Neuronal stem cell (in vitro differentiated cells): ENCODE measurements at regions not wholly inside any gene's neighbourhood (a gene's known extent, or its start where the extent isn't known, plus 50 kb on each side); places are given as distances from the start of the nearest gene placed in this dataset.
"Not testable (repeated sequence)": the region's sequence is repeated elsewhere in the genome, so short reads cannot be mapped to it uniquely, and the experiment has no call there.

Source experiments
- DNase-seq: peaks from one replicate; pipeline ENCODE4 v3.0.0-alpha.2; 2013; ENCODE audit warnings: low spot score
- H2AFZ ChIP-seq: one replicate; pipeline ENCODE4 v1.6.1; 2013; ENCODE audit warnings: mild to moderate bottlenecking, low read length, inconsistent platforms
- H2AK5ac ChIP-seq: 2 replicates; pipeline ENCODE4 v1.6.1; 2013; ENCODE audit warnings: low read depth, mild to moderate bottlenecking, inconsistent platforms, low read length, moderate library complexity, mixed read lengths
- H2BK120ac ChIP-seq: 2 replicates; pipeline ENCODE4 v1.6.1; 2013; ENCODE audit warnings: low read depth, mild to moderate bottlenecking, inconsistent platforms, low read length, moderate library complexity, mixed read lengths
- H2BK12ac ChIP-seq: one replicate; pipeline ENCODE4 v1.6.1; 2013; ENCODE audit warnings: low read length, inconsistent platforms
- H2BK15ac ChIP-seq: 2 replicates; pipeline ENCODE4 v1.6.1; 2013; ENCODE audit warnings: mild to moderate bottlenecking, low read length, inconsistent platforms, mixed read lengths
- H2BK5ac ChIP-seq: one replicate; pipeline ENCODE4 v1.6.1; 2013; ENCODE audit warnings: inconsistent platforms, mild to moderate bottlenecking, low read length, moderate library complexity
- H3K14ac ChIP-seq: one replicate; pipeline ENCODE4 v1.6.1; 2013; ENCODE audit warnings: low read length, inconsistent platforms
- H3K18ac ChIP-seq: 2 replicates; pipeline ENCODE4 v1.6.1; 2013; ENCODE audit warnings: low read length, inconsistent platforms
- H3K23ac ChIP-seq: 2 replicates; pipeline ENCODE4 v1.6.1; 2013; ENCODE audit warnings: low read depth, mild to moderate bottlenecking, mixed read lengths, low read length, inconsistent platforms; ENCODE audit not compliant: poor library complexity
- H3K27ac ChIP-seq: replicated peaks from 3 replicates; pipeline ENCODE4 v1.5.1; 2013; ENCODE audit warnings: low read length, inconsistent platforms
- H3K27me3 ChIP-seq, 3 experiments: 2 replicates each; pipeline ENCODE4 v1.6.1; 2013; ENCODE audit warnings: low read length in 3 of 3, mild to moderate bottlenecking in 2 of 3, inconsistent platforms in 1 of 3, low read depth in 1 of 3, mixed read lengths in 1 of 3, moderate library complexity in 1 of 3; ENCODE audit not compliant: control insufficient read depth in 3 of 3, insufficient read depth in 3 of 3
- H3K36me3 ChIP-seq, 2 donors: replicated peaks in 1 of 2; 2 replicates each; pipeline ENCODE4 v1.6.1; 2013; ENCODE audit warnings: low read length in 2 of 2; ENCODE audit not compliant: control insufficient read depth in 2 of 2, insufficient read depth in 2 of 2
- H3K4ac ChIP-seq: 2 replicates; pipeline ENCODE4 v1.6.1; 2013; ENCODE audit warnings: inconsistent platforms, mild to moderate bottlenecking, low read length, moderate library complexity
- H3K4me1 ChIP-seq, 2 donors: 1 replicate in 1 of 2; 2 replicates in 1 of 2; pipeline ENCODE4 v1.6.1; 2013; ENCODE audit warnings: low read length in 2 of 2, low read depth in 1 of 2; ENCODE audit not compliant: control insufficient read depth in 2 of 2, insufficient read depth in 1 of 2
- H3K4me2 ChIP-seq: one replicate; pipeline ENCODE4 v1.6.1; 2013; ENCODE audit warnings: mild to moderate bottlenecking, low read length, inconsistent platforms; ENCODE audit not compliant: insufficient read depth, poor library complexity, severe bottlenecking
- H3K4me3 ChIP-seq, 2 donors: 2 replicates each; pipeline ENCODE4 v1.5.1; 2013; ENCODE audit warnings: low read length in 2 of 2, mild to moderate bottlenecking in 2 of 2, inconsistent platforms in 1 of 2, moderate library complexity in 1 of 2
- H3K79me1 ChIP-seq: one replicate; pipeline ENCODE4 v1.6.1; 2013; ENCODE audit warnings: low read depth, mild to moderate bottlenecking, inconsistent platforms, low read length, moderate library complexity
- H3K9ac ChIP-seq: one replicate; pipeline ENCODE4 v1.6.1; 2013; ENCODE audit warnings: mild to moderate bottlenecking, low read depth, low read length, inconsistent platforms; ENCODE audit not compliant: poor library complexity
- H3K9me3 ChIP-seq, 2 donors: replicated peaks in 1 of 2; 2 replicates each; pipeline versions ENCODE3 to v1.6.1; 2013; ENCODE audit warnings: low read length in 2 of 2, mild to moderate bottlenecking in 2 of 2, inconsistent platforms in 1 of 2, low read depth in 1 of 2, mixed read lengths in 1 of 2, moderate library complexity in 1 of 2; ENCODE audit not compliant: control insufficient read depth in 2 of 2, insufficient read depth in 1 of 2
- H4K8ac ChIP-seq: one replicate; pipeline ENCODE4 v1.6.1; 2013; ENCODE audit warnings: low read depth, mild to moderate bottlenecking, inconsistent platforms, low read length, moderate library complexity
- H4K91ac ChIP-seq: one replicate; pipeline ENCODE4 v1.6.1; 2013; ENCODE audit warnings: low read length, low read depth, mild to moderate bottlenecking, inconsistent platforms; ENCODE audit not compliant: poor library complexity
- WGBS, 2 donors: extraction: QIAGEN DNeasy Blood & Tissue Kit; methylation state at CpG; one replicate each; pipeline ENCODE4 v1.1.7; 2013; ENCODE audit warnings: missing lambda C conversion rate in 2 of 2, mixed read lengths in 1 of 2; ENCODE audit not compliant: insufficient read length in 2 of 2, insufficient replicate concordance in 1 of 2; ENCODE audit errors: extremely low coverage in 2 of 2; 5-methylcytosine and 5-hydroxymethylcytosine counted together

GRCh38 chr1:143863901-143864520 lies 107.8 kb downstream of the FAM72C start:
- no CpG with 5 or more reads among the region's 1 CpG for WGBS, 2 donors
- not testable (repeated sequence) for H3K18ac ChIP-seq, H3K9ac ChIP-seq, H3K9me3 ChIP-seq, H3K36me3 ChIP-seq, H3K27ac ChIP-seq, H4K91ac ChIP-seq, H4K8ac ChIP-seq, H3K4me1 ChIP-seq, H3K23ac ChIP-seq, H2AFZ ChIP-seq, H2BK5ac ChIP-seq, H2BK15ac ChIP-seq, H3K4ac ChIP-seq, H3K14ac ChIP-seq, H3K4me2 ChIP-seq, H3K27me3 ChIP-seq, DNase-seq, H2BK12ac ChIP-seq, H3K79me1 ChIP-seq, H3K4me3 ChIP-seq, H2BK120ac ChIP-seq, H2AK5ac ChIP-seq

GRCh38 chr1:143862722-143863121 lies 109.1 kb downstream of the FAM72C start:
- not testable (repeated sequence) for H3K4me2 ChIP-seq, H3K9ac ChIP-seq, H3K14ac ChIP-seq, H4K8ac ChIP-seq, H3K4me3 ChIP-seq, H3K27ac ChIP-seq, H3K4ac ChIP-seq, DNase-seq, H3K79me1 ChIP-seq, H2BK12ac ChIP-seq, H3K9me3 ChIP-seq, H3K36me3 ChIP-seq, H3K18ac ChIP-seq, H2AFZ ChIP-seq, H4K91ac ChIP-seq, H2BK120ac ChIP-seq, H3K23ac ChIP-seq, H2BK5ac ChIP-seq, H2BK15ac ChIP-seq, H3K27me3 ChIP-seq, H2AK5ac ChIP-seq, H3K4me1 ChIP-seq
- WGBS, 2 donors: no CpG with 5 or more reads among the region's 4 CpGs

GRCh38 chr1:143861306-143861705 lies 110.5 kb downstream of the FAM72C start:
- not testable (repeated sequence) for H3K9ac ChIP-seq, H3K4me3 ChIP-seq, H3K36me3 ChIP-seq, H2BK15ac ChIP-seq, H3K27ac ChIP-seq, H3K9me3 ChIP-seq, H2BK120ac ChIP-seq, H4K91ac ChIP-seq, DNase-seq, H3K27me3 ChIP-seq, H3K79me1 ChIP-seq, H2BK5ac ChIP-seq, H4K8ac ChIP-seq, H3K14ac ChIP-seq, H3K4me2 ChIP-seq, H2AK5ac ChIP-seq, H2AFZ ChIP-seq, H3K4me1 ChIP-seq, H3K4ac ChIP-seq, H3K18ac ChIP-seq, H3K23ac ChIP-seq, H2BK12ac ChIP-seq
- WGBS, 2 donors: no CpG with 5 or more reads among the region's 1 CpG

- H3K4ac ChIP-seq, DNase-seq, H3K4me1 ChIP-seq, H2AFZ ChIP-seq, H3K4me3 ChIP-seq, H3K14ac ChIP-seq, H3K27me3 ChIP-seq, H3K18ac ChIP-seq, H3K27ac ChIP-seq, H3K36me3 ChIP-seq, H3K79me1 ChIP-seq, H2BK5ac ChIP-seq, H3K23ac ChIP-seq, H2AK5ac ChIP-seq, H3K9ac ChIP-seq, H2BK15ac ChIP-seq, H4K8ac ChIP-seq, H3K4me2 ChIP-seq, H2BK120ac ChIP-seq, H4K91ac ChIP-seq, H2BK12ac ChIP-seq, H3K9me3 ChIP-seq: not testable (repeated sequence)
- WGBS, 2 donors: no CpG with 5 or more reads among the region's 1 CpG
These were observed 115.9 kb downstream of the FAM72C start for GRCh38 chr1:143855867-143856266.
